PC-9 (cell line): ENCODE measurements at regions not wholly inside any gene's neighbourhood (a gene's known extent, or its start where the extent isn't known, plus 50 kb on each side); places are given as distances from the start of the nearest gene placed in this dataset.

Source experiments
- CTCF ChIP-seq: fragments of 200-600 bp; sonication (generic); conservative IDR thresholded peaks from 2 replicates; pipeline ENCODE4 v1.6.1; 2017; ENCODE audit warnings: mixed run types, antibody characterized with exemption, mild to moderate bottlenecking, moderate library complexity
- EZH2 ChIP-seq: fragments of 200-600 bp; sonication (generic); IDR thresholded peaks from 2 replicates; pipeline ENCODE4 v1.8.0; 2017; ENCODE audit warnings: antibody characterized with exemption, low read depth

GRCh38 chr5:166045961-166046360 lies 2245.5 kb upstream of the WWC1 start:
- TF ChIP-seq CTCF (no peak), EZH2 (no peak)
